Glutamatergic neuron (in vitro differentiated cells): ENCODE measurements at regions not wholly inside any gene's neighbourhood (a gene's known extent, or its start where the extent isn't known, plus 50 kb on each side); places are given as distances from the start of the nearest gene placed in this dataset.

Experiments
- DNase-seq: peaks from one replicate; pipeline ENCODE4 v3.0.0; 2022
- H3K27ac Mint-ChIP-seq: one replicate; pipeline ENCODE4 v1.8.0; 2020; ENCODE audit warnings: mild to moderate bottlenecking, mixed read lengths, inconsistent platforms; ENCODE audit not compliant: unreplicated experiment
- H3K27me3 Mint-ChIP-seq: one replicate; pipeline ENCODE4 v1.8.0; 2020; ENCODE audit warnings: mild to moderate bottlenecking, moderate library complexity, mixed read lengths, inconsistent platforms; ENCODE audit not compliant: unreplicated experiment
- H3K36me3 Mint-ChIP-seq: one replicate; pipeline ENCODE4 v1.8.0; 2020; ENCODE audit warnings: mild to moderate bottlenecking, mixed read lengths, inconsistent platforms; ENCODE audit not compliant: unreplicated experiment
- H3K4me1 Mint-ChIP-seq: one replicate; pipeline ENCODE4 v1.8.0; 2020; ENCODE audit warnings: mild to moderate bottlenecking, low read depth, mixed read lengths, inconsistent platforms; ENCODE audit not compliant: unreplicated experiment
- H3K4me3 Mint-ChIP-seq: one replicate; pipeline ENCODE4 v1.8.0; 2020; ENCODE audit warnings: mild to moderate bottlenecking, mixed read lengths, inconsistent platforms; ENCODE audit not compliant: unreplicated experiment
- H3K9me3 Mint-ChIP-seq: one replicate; pipeline ENCODE4 v1.8.0; 2020; ENCODE audit warnings: mild to moderate bottlenecking, moderate library complexity, mixed read lengths, inconsistent platforms; ENCODE audit not compliant: unreplicated experiment
- CTCF ChIP-seq: fragments of 200-600 bp; sonication (generic); IDR thresholded peaks from one replicate; pipeline ENCODE4 v1.5.0; 2021; ENCODE audit not compliant: partially characterized antibody, unreplicated experiment

- TF ChIP-seq CTCF = no peak
- Mint-ChIP-seq H3K4me1 (no peaks in the 10 kb centered on the region), H3K27ac (no peak overlapping the region), H3K4me3 (no peak overlapping the region), H3K27me3 (no peaks in the 10 kb centered on the region), H3K36me3 (no peaks in the 10 kb centered on the region), H3K9me3 (no peaks in the 10 kb centered on the region)
- DNase-seq = no peak
These were observed 605.9 kb upstream of the KLF4 start for GRCh38 chr9:108095496-108095895.

GRCh38 chr9:108094676-108094993 lies 605.1 kb upstream of the KLF4 start:
- H3K4me3 Mint-ChIP-seq = no peak overlapping the region
- no peaks in the 10 kb centered on the region for H3K9me3 Mint-ChIP-seq
- no peak for DNase-seq
- H3K27me3 Mint-ChIP-seq = no peaks in the 10 kb centered on the region
- H3K36me3 Mint-ChIP-seq = no peaks in the 10 kb centered on the region
- H3K4me1 Mint-ChIP-seq = no peaks in the 10 kb centered on the region
- no peak overlapping the region for H3K27ac Mint-ChIP-seq
- TF ChIP-seq CTCF = no peak

- Mint-ChIP-seq H3K9me3 (no peaks in the 10 kb centered on the region), H3K36me3 (no peaks in the 10 kb centered on the region), H3K27me3 (no peaks in the 10 kb centered on the region), H3K4me3 (no peak overlapping the region), H3K27ac (no peak overlapping the region), H3K4me1 (no peaks in the 10 kb centered on the region)
- no peak for TF ChIP-seq CTCF
- DNase-seq = no peak
These were observed 604.5 kb upstream of the KLF4 start for GRCh38 chr9:108093773-108094675.

GRCh38 chr9:108088916-108089315 lies 599.3 kb upstream of the KLF4 start:
- no peak for TF ChIP-seq CTCF
- H3K4me3 Mint-ChIP-seq = no peak overlapping the region
- H3K27me3 Mint-ChIP-seq = peaks cover 2% of the 10 kb centered on the region
- H3K36me3 Mint-ChIP-seq = no peaks in the 10 kb centered on the region
- no peak for DNase-seq
- no peaks in the 10 kb centered on the region for H3K9me3 Mint-ChIP-seq
- no peak overlapping the region for H3K27ac Mint-ChIP-seq
- H3K4me1 Mint-ChIP-seq = no peaks in the 10 kb centered on the region

- TF ChIP-seq CTCF = no peak
- peaks cover 3% of the 10 kb centered on the region for H3K27me3 Mint-ChIP-seq
- no peaks in the 10 kb centered on the region for H3K36me3 Mint-ChIP-seq
- DNase-seq = no peak
- H3K4me1 Mint-ChIP-seq = no peaks in the 10 kb centered on the region
- no peak overlapping the region for H3K4me3 Mint-ChIP-seq
- H3K9me3 Mint-ChIP-seq = no peaks in the 10 kb centered on the region
- no peak overlapping the region for H3K27ac Mint-ChIP-seq
These were observed 598.2 kb upstream of the KLF4 start for GRCh38 chr9:108087781-108088180.
